ENCODE measurements at regions not wholly inside any gene's neighbourhood (a gene's known extent, or its start where the extent isn't known, plus 50 kb on each side); places are given as distances from the start of the nearest gene placed in this dataset.

- no peaks in the 10 kb centered on the region for H3K79me2 ChIP-seq (ENCODE audit: low read length)
- DNase-seq, result no peak
- no peaks in the 10 kb centered on the region for H3K9me2 ChIP-seq (replicated peaks; ENCODE audit: insufficient read depth, low read length)
- TF ChIP-seq EZH2 (optimal IDR thresholded peaks at IDR 0.05; ENCODE audit: low read depth, low read length), result no peak
- TF ChIP-seq EZH2phosphoT487 (IDR thresholded peaks at IDR 0.05; ENCODE audit: low read length), result no peak
- TF ChIP-seq CTCF (IDR thresholded peaks at IDR 0.05; ENCODE audit: low read length), result no peak
- H3K9ac ChIP-seq (ENCODE audit: low read length), result no peak overlapping the region
- H3K4me2 ChIP-seq (ENCODE audit: low read depth, low read length), result no peak overlapping the region
- H3K27ac ChIP-seq (ENCODE audit: low read length), result no peak overlapping the region
- no peaks in the 10 kb centered on the region for H3K9me3 ChIP-seq (replicated peaks; ENCODE audit: insufficient read depth, low read length)
- H3K4me3 ChIP-seq (ENCODE audit: low read length), result no peak overlapping the region
- no peaks in the 10 kb centered on the region for H3K36me3 ChIP-seq (replicated peaks; ENCODE audit: insufficient read depth, low read length)
- no peaks in the 10 kb centered on the region for H3K4me1 ChIP-seq (ENCODE audit: low read length)
- H2AFZ ChIP-seq (ENCODE audit: low read length), result no peak overlapping the region
- no peaks in the 10 kb centered on the region for H3K27me3 ChIP-seq (replicated peaks; ENCODE audit: insufficient read depth, low read length)
- no peaks in the 10 kb centered on the region for H3F3A ChIP-seq (ENCODE audit: insufficient read depth, low read length)
- no peaks in the 10 kb centered on the region for H4K20me1 ChIP-seq (ENCODE audit: insufficient read depth, low read length)
Measured at GRCh38 chr12:28127455-28127854, 62.8 kb upstream of the CCDC91 start.

- Histone ChIP-seq H3K4me1 (ENCODE audit: low read length) (no peaks in the 10 kb centered on the region), H3K36me3 (replicated peaks; ENCODE audit: insufficient read depth, low read length) (no peaks in the 10 kb centered on the region), H3K27ac (ENCODE audit: low read length) (no peak overlapping the region), H3K79me2 (ENCODE audit: low read length) (no peaks in the 10 kb centered on the region), H3K4me2 (ENCODE audit: low read depth, low read length) (no peak overlapping the region), H2AFZ (ENCODE audit: low read length) (no peak overlapping the region), H3K4me3 (ENCODE audit: low read length) (no peak overlapping the region), H3K9me2 (replicated peaks; ENCODE audit: insufficient read depth, low read length) (no peaks in the 10 kb centered on the region), H3K27me3 (replicated peaks; ENCODE audit: insufficient read depth, low read length) (no peaks in the 10 kb centered on the region), H3F3A (ENCODE audit: insufficient read depth, low read length) (no peaks in the 10 kb centered on the region), H3K9me3 (replicated peaks; ENCODE audit: insufficient read depth, low read length) (no peaks in the 10 kb centered on the region), H3K9ac (ENCODE audit: low read length) (no peak overlapping the region), H4K20me1 (ENCODE audit: insufficient read depth, low read length) (no peaks in the 10 kb centered on the region)
- DNase-seq, result no peak
- TF ChIP-seq CTCF (IDR thresholded peaks at IDR 0.05; ENCODE audit: low read length), result no peak
- no peak for TF ChIP-seq EZH2 (optimal IDR thresholded peaks at IDR 0.05; ENCODE audit: low read depth, low read length)
- no peak for TF ChIP-seq EZH2phosphoT487 (IDR thresholded peaks at IDR 0.05; ENCODE audit: low read length)
Measured at GRCh38 chr12:28129031-28129430, 61.2 kb upstream of the CCDC91 start.

- no peak for TF ChIP-seq EZH2 (optimal IDR thresholded peaks at IDR 0.05; ENCODE audit: low read depth, low read length)
- no peak for TF ChIP-seq EZH2phosphoT487 (IDR thresholded peaks at IDR 0.05; ENCODE audit: low read length)
- Histone ChIP-seq H3K36me3 (replicated peaks; ENCODE audit: insufficient read depth, low read length) (no peaks in the 10 kb centered on the region), H3K9me2 (replicated peaks; ENCODE audit: insufficient read depth, low read length) (no peaks in the 10 kb centered on the region), H3K4me3 (ENCODE audit: low read length) (no peak overlapping the region), H3F3A (ENCODE audit: insufficient read depth, low read length) (no peaks in the 10 kb centered on the region), H3K4me1 (ENCODE audit: low read length) (no peaks in the 10 kb centered on the region), H4K20me1 (ENCODE audit: insufficient read depth, low read length) (no peaks in the 10 kb centered on the region), H3K27me3 (replicated peaks; ENCODE audit: insufficient read depth, low read length) (no peaks in the 10 kb centered on the region), H3K9me3 (replicated peaks; ENCODE audit: insufficient read depth, low read length) (no peaks in the 10 kb centered on the region), H3K4me2 (ENCODE audit: low read depth, low read length) (no peak overlapping the region), H2AFZ (ENCODE audit: low read length) (no peak overlapping the region), H3K79me2 (ENCODE audit: low read length) (no peaks in the 10 kb centered on the region), H3K9ac (ENCODE audit: low read length) (no peak overlapping the region), H3K27ac (ENCODE audit: low read length) (no peak overlapping the region)
- DNase-seq, result no peak
Measured at GRCh38 chr12:28130234-28130624, 60.0 kb upstream of the CCDC91 start.

- Histone ChIP-seq H3K9me3 (replicated peaks; ENCODE audit: insufficient read depth, low read length) (no peaks in the 10 kb centered on the region), H3K79me2 (ENCODE audit: low read length) (no peaks in the 10 kb centered on the region), H3K9me2 (replicated peaks; ENCODE audit: insufficient read depth, low read length) (no peaks in the 10 kb centered on the region), H3K27ac (ENCODE audit: low read length) (no peak overlapping the region), H3K4me3 (ENCODE audit: low read length) (no peak overlapping the region), H3K4me1 (ENCODE audit: low read length) (no peaks in the 10 kb centered on the region), H2AFZ (ENCODE audit: low read length) (no peak overlapping the region), H3K27me3 (replicated peaks; ENCODE audit: insufficient read depth, low read length) (no peaks in the 10 kb centered on the region), H3F3A (ENCODE audit: insufficient read depth, low read length) (no peaks in the 10 kb centered on the region), H3K36me3 (replicated peaks; ENCODE audit: insufficient read depth, low read length) (no peaks in the 10 kb centered on the region), H3K4me2 (ENCODE audit: low read depth, low read length) (no peak overlapping the region), H4K20me1 (ENCODE audit: insufficient read depth, low read length) (no peaks in the 10 kb centered on the region), H3K9ac (ENCODE audit: low read length) (no peak overlapping the region)
- DNase-seq, result no peak
- TF ChIP-seq CTCF (IDR thresholded peaks at IDR 0.05; ENCODE audit: low read length), result no peak
- no peak for TF ChIP-seq EZH2 (optimal IDR thresholded peaks at IDR 0.05; ENCODE audit: low read depth, low read length)
- no peak for TF ChIP-seq EZH2phosphoT487 (IDR thresholded peaks at IDR 0.05; ENCODE audit: low read length)
Measured at GRCh38 chr12:28130625-28131598, 59.3 kb upstream of the CCDC91 start.
